IMR-90 (cell line): ENCODE measurements at regions not wholly inside any gene's neighbourhood (a gene's known extent, or its start where the extent isn't known, plus 50 kb on each side); places are given as distances from the start of the nearest gene placed in this dataset.

ENCODE experiments used
- ATAC-seq: fragments of 200-7000 bp; cut with Tn5 transposase; 2 replicates; pipeline ENCODE4 v1.9.1; 2020; ENCODE audit warnings: low read depth, mild to moderate bottlenecking, moderate library complexity
- BruUV-seq: library from RNA; stranded (reverse); fragments of 400-500 nt; replicated peaks from 2 replicates; lab custom pipeline; 2021; lab: Mats Ljungman, UMichigan
- CTCF ChIA-PET: fragments of 300-600 bp; formaldehyde crosslinking; extraction: SDS; loops from one replicate; lab custom pipeline; 2021; ENCODE audit warnings: antibody characterized with exemption; lab: Yijun Ruan, JAX
- POLR2A ChIA-PET: fragments of 300-600 bp; sonication (Branson Sonifier 250); formaldehyde crosslinking; loops from one replicate; lab custom pipeline; 2022; ENCODE audit warnings: antibody characterized with exemption; ENCODE audit not compliant: unreplicated experiment; lab: Charles Lee
- DNase-seq: peaks from one replicate; pipeline ENCODE4 v3.0.0; 2013
- H2AFZ ChIP-seq: replicated peaks from 2 replicates; pipeline ENCODE3; 2013; ENCODE audit warnings: low read length, mild to moderate bottlenecking; ENCODE audit not compliant: poor library complexity
- H2AK5ac ChIP-seq: 2 replicates; pipeline ENCODE4 v1.6.1; 2013; ENCODE audit warnings: low read depth, low read length, inconsistent platforms
- H2AK9ac ChIP-seq: replicated peaks from 2 replicates; pipeline ENCODE3; 2013; ENCODE audit warnings: mild to moderate bottlenecking, low read depth, low read length, moderate library complexity; ENCODE audit not compliant: poor library complexity
- H2BK120ac ChIP-seq: 2 replicates; pipeline ENCODE4 v1.6.1; 2013; ENCODE audit warnings: low read depth, low read length, inconsistent platforms
- H2BK15ac ChIP-seq: 3 replicates; pipeline ENCODE4 v1.6.1; 2013; ENCODE audit warnings: low read depth, low read length, inconsistent platforms
- H2BK20ac ChIP-seq: 2 replicates; pipeline ENCODE4 v1.6.1; 2013; ENCODE audit warnings: low read depth, mild to moderate bottlenecking, inconsistent platforms, low read length, moderate library complexity
- H2BK5ac ChIP-seq: 2 replicates; pipeline ENCODE4 v1.6.1; 2013; ENCODE audit warnings: mild to moderate bottlenecking, low read depth, low read length, inconsistent platforms; ENCODE audit not compliant: poor library complexity, severe bottlenecking
- H3K14ac ChIP-seq: replicated peaks from 2 replicates; pipeline ENCODE4 v1.6.1; 2013; ENCODE audit warnings: low read depth, low read length, inconsistent platforms
- H3K18ac ChIP-seq: 2 replicates; pipeline ENCODE4 v1.6.1; 2013; ENCODE audit warnings: low read depth, low read length, control low read depth
- H3K23ac ChIP-seq: 2 replicates; pipeline ENCODE4 v1.6.1; 2013; ENCODE audit warnings: low read depth, low read length, inconsistent platforms
- H3K27ac ChIP-seq: 2 replicates; pipeline ENCODE4 v1.5.1; 2013; ENCODE audit warnings: mild to moderate bottlenecking, control low read depth, low read length; ENCODE audit not compliant: insufficient read depth
- H3K27me3 ChIP-seq: 2 replicates; pipeline ENCODE4 v1.6.1; 2013; ENCODE audit warnings: low read length; ENCODE audit not compliant: control insufficient read depth, insufficient read depth
- H3K36me3 ChIP-seq: 2 replicates; pipeline ENCODE4 v1.6.1; 2013; ENCODE audit warnings: low read length, mixed read lengths; ENCODE audit not compliant: control insufficient read depth, insufficient read depth
- H3K4ac ChIP-seq: 2 replicates; pipeline ENCODE4 v1.6.1; 2013; ENCODE audit warnings: low read depth, low read length, inconsistent platforms
- H3K4me1 ChIP-seq: 2 replicates; pipeline ENCODE4 v1.6.1; 2013; ENCODE audit warnings: low read length, mixed read lengths; ENCODE audit not compliant: control insufficient read depth, insufficient read depth
- H3K4me2 ChIP-seq: 2 replicates; pipeline ENCODE4 v1.6.1; 2013; ENCODE audit warnings: low read depth, mild to moderate bottlenecking, control low read depth, low read length, moderate library complexity
- H3K4me3 ChIP-seq: 2 replicates; pipeline ENCODE4 v1.5.1; 2013; ENCODE audit warnings: low read depth, mild to moderate bottlenecking, control low read depth, low read length, moderate library complexity; ENCODE audit not compliant: insufficient read depth
- H3K56ac ChIP-seq: 2 replicates; pipeline ENCODE4 v1.6.1; 2013; ENCODE audit warnings: low read length, inconsistent platforms; ENCODE audit not compliant: insufficient read depth; ENCODE audit errors: extremely low read depth
- H3K79me1 ChIP-seq, 2 experiments: 2 replicates each; pipeline ENCODE4 v1.6.1; 2013; ENCODE audit warnings: low read length in 2 of 2, inconsistent platforms in 1 of 2, low read depth in 1 of 2
- H3K9ac ChIP-seq: 2 replicates; pipeline ENCODE4 v1.6.1; 2013; ENCODE audit warnings: low read depth, low read length, control low read depth
- H3K9me1 ChIP-seq: 2 replicates; pipeline ENCODE4 v1.6.1; 2013; ENCODE audit warnings: low read length, inconsistent platforms; ENCODE audit not compliant: insufficient read depth
- H3K9me3 ChIP-seq: 2 replicates; pipeline ENCODE4 v1.6.1; 2013; ENCODE audit warnings: low read length; ENCODE audit not compliant: control insufficient read depth, insufficient read depth
- H4K20me1 ChIP-seq: 2 replicates; pipeline ENCODE4 v1.6.1; 2013; ENCODE audit warnings: low read length, inconsistent platforms; ENCODE audit not compliant: insufficient read depth
- H4K5ac ChIP-seq: 2 replicates; pipeline ENCODE4 v1.6.1; 2013; ENCODE audit warnings: mild to moderate bottlenecking, low read depth, low read length, control low read depth
- H4K8ac ChIP-seq, 2 experiments: 2 replicates each; pipeline ENCODE4 v1.6.1; 2013; ENCODE audit warnings: low read depth in 2 of 2, low read length in 2 of 2, control low read depth in 1 of 2, inconsistent platforms in 1 of 2
- H4K91ac ChIP-seq: 2 replicates; pipeline ENCODE4 v1.6.1; 2013; ENCODE audit warnings: low read depth, low read length, inconsistent platforms; ENCODE audit not compliant: insufficient read depth
- CHD1 ChIP-seq: IDR thresholded peaks from 2 replicates; pipeline ENCODE4 v1.6.1; 2012; ENCODE audit warnings: low read depth, low read length, improper control_type of control experiment
- MAFK ChIP-seq: IDR thresholded peaks from 2 replicates; pipeline ENCODE4 v1.6.1; 2012; ENCODE audit warnings: low read depth, low read length, improper control_type of control experiment
- POLR2A ChIP-seq: IDR thresholded peaks from 2 replicates; pipeline ENCODE4 v1.6.1; 2012; ENCODE audit warnings: mild to moderate bottlenecking, low read depth, low read length
- RCOR1 ChIP-seq: IDR thresholded peaks from 2 replicates; pipeline ENCODE4 v1.6.1; 2012; ENCODE audit warnings: mild to moderate bottlenecking, low read length, improper control_type of control experiment; ENCODE audit not compliant: insufficient replicate concordance
- RFX5 ChIP-seq: IDR thresholded peaks from 2 replicates; pipeline ENCODE4 v1.8.0; 2012; ENCODE audit warnings: low read depth, mild to moderate bottlenecking, low read length, moderate library complexity
- WGBS, 2 experiments: methylation state at CpG; one replicate each; pipeline versions ENCODE4 v1.1.5 to v1.1.7; 2013; ENCODE audit warnings: missing lambda C conversion rate in 2 of 2; ENCODE audit not compliant: insufficient read length in 1 of 2; ENCODE audit errors: extremely low coverage in 2 of 2; 5-methylcytosine and 5-hydroxymethylcytosine counted together
- dilution Hi-C: fragments of 300-500 bp; cut with HindIII; formaldehyde crosslinking; loops from one replicate; pipeline ENCODE4 v1.14.3; 2018; ENCODE audit warnings: low sequenced_read_pairs; ENCODE audit not compliant: unreplicated experiment
- in situ Hi-C: fragments of 300-500 bp; cut with MboI; formaldehyde crosslinking; loops from 3 replicates; pipeline ENCODE4 v1.14.3; 2019; ENCODE audit warnings: low sequenced_read_pairs, inconsistent platforms, mixed read lengths
- intact Hi-C: fragments of 100-400 bp; cut with micrococcal nuclease; formaldehyde crosslinking; loops from 2 replicates; pipeline ENCODE4 v1.10.0; 2022

DNA sequence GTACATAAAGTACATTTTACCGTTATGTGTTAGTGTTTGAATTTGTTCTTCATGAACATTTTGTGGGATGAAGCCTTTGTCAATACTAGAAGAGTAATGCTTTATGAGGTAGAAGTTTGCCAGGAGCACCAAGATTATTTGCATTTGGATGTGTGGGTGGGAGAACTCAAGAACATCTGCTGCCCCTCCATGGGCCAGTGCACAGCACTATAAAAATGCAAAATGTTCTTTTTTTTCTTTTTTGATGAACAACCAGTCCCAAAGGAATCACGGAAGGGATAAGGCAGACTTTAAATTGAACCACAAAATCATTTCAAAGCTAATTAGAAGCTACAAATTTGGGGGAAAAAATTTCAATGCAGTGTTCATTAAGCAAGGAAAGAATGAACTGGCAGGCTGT, 300.3 kb upstream of the NWD2 start:
- Histone ChIP-seq H2BK15ac (no peak overlapping the region), H3K79me1 (no peaks in the 10 kb centered on the region), H4K5ac (no peak overlapping the region), H4K8ac (no peak overlapping the region), H3K4ac (no peak overlapping the region), H2BK20ac (no peak overlapping the region), H3K27me3 (no peaks in the 10 kb centered on the region), H2AK9ac (no peak overlapping the region), H3K56ac (no peak overlapping the region), H3K27ac (no peak overlapping the region), H3K23ac (no peak overlapping the region), H3K4me3 (no peak overlapping the region), H2AK5ac (no peak overlapping the region), H3K9me1 (no peaks in the 10 kb centered on the region), H3K4me2 (no peak overlapping the region), H3K14ac (no peak overlapping the region), H2BK120ac (no peak overlapping the region), H2BK5ac (no peak overlapping the region), H3K9ac (no peak overlapping the region), H3K9me3 (0 out of 2 replicates have a peak, but pooled peaks cover 2% of the 10 kb centered on the region), H4K20me1 (no peaks in the 10 kb centered on the region), H3K36me3 (no peaks in the 10 kb centered on the region), H3K4me1 (no peaks in the 10 kb centered on the region), H2AFZ (no peak overlapping the region), H3K18ac (no peak overlapping the region), H4K91ac (no peak overlapping the region)
- ATAC-seq (no peak), DNase-seq (no peak)
- intact Hi-C loops, result no loop called here
- WGBS, 2 experiments, result no CpG with 5 or more reads among the region's 2 CpGs
- ChIA-PET CTCF (no interaction called here), POLR2A (no interaction called here)
- TF ChIP-seq MAFK, result no peak
- TF ChIP-seq CHD1, result no peak
- TF ChIP-seq RCOR1, result no peak
- TF ChIP-seq RFX5, result no peak
- no peak for TF ChIP-seq POLR2A
- BruUV-seq, result no TSS peak
- in situ Hi-C loops, result no loop called here
- dilution Hi-C loops, result no loop called here
